ENCODE measurements at regions not wholly inside any gene's neighbourhood (a gene's known extent, or its start where the extent isn't known, plus 50 kb on each side); places are given as distances from the start of the nearest gene placed in this dataset.

- Mint-ChIP-seq H3K27me3 (ENCODE audit: low read depth) (no peaks in the 10 kb centered on the region), H3K36me3 (ENCODE audit: insufficient read depth in 1 of 3, low read depth in 3 of 3) (no peaks in the 10 kb centered on the region), H3K27ac (no peak overlapping the region), H3K9me3 (no peaks in the 10 kb centered on the region), H3K4me3 (no peak overlapping the region), H3K4me1 (peaks cover 0 to 7% of the 10 kb centered on the region in 2 experiments; a peak in 3 of 4 replicates)
- TF ChIP-seq, protein P1, sequence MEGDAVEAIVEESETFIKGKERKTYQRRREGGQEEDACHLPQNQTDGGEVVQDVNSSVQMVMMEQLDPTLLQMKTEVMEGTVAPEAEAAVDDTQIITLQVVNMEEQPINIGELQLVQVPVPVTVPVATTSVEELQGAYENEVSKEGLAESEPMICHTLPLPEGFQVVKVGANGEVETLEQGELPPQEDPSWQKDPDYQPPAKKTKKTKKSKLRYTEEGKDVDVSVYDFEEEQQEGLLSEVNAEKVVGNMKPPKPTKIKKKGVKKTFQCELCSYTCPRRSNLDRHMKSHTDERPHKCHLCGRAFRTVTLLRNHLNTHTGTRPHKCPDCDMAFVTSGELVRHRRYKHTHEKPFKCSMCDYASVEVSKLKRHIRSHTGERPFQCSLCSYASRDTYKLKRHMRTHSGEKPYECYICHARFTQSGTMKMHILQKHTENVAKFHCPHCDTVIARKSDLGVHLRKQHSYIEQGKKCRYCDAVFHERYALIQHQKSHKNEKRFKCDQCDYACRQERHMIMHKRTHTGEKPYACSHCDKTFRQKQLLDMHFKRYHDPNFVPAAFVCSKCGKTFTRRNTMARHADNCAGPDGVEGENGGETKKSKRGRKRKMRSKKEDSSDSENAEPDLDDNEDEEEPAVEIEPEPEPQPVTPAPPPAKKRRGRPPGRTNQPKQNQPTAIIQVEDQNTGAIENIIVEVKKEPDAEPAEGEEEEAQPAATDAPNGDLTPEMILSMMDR (conservative IDR thresholded peaks at IDR 0.05), result no peak
- H3K4ac ChIP-seq (ENCODE audit: low read depth, low read length), result no peak overlapping the region
- no peak overlapping the region for H2BK20ac ChIP-seq (ENCODE audit: low read depth, low read length, poor library complexity, severe bottlenecking)
- no peak overlapping the region for H4K8ac ChIP-seq (replicated peaks; ENCODE audit: insufficient read length, low read depth, low read length)
- H2BK5ac ChIP-seq (ENCODE audit: insufficient read length, low read length), result no peak overlapping the region
- H3T11ph ChIP-seq (ENCODE audit: low read length), result no peak overlapping the region
- no peak overlapping the region for H2AK5ac ChIP-seq (ENCODE audit: insufficient read length, low read length)
- H4K5ac ChIP-seq (ENCODE audit: insufficient read length, low read depth, low read length), result no peak overlapping the region
- H2BK12ac ChIP-seq (ENCODE audit: insufficient read length, low read depth, low read length), result no peak overlapping the region
- H4K20me1 ChIP-seq (ENCODE audit: control insufficient read depth, insufficient read depth, insufficient read length), result no peaks in the 10 kb centered on the region
- no peak overlapping the region for H4K91ac ChIP-seq (ENCODE audit: insufficient read length, low read depth, low read length)
- H3K79me1 ChIP-seq (ENCODE audit: insufficient read depth, low read depth, low read length, poor library complexity, severe bottlenecking), result no peaks in the 10 kb centered on the region
- no peak overlapping the region for H3K56ac ChIP-seq (ENCODE audit: insufficient read length, low read depth, low read length)
- no CpG with 5 or more reads among the region's 10 CpGs for WGBS (ENCODE audit: extremely low coverage, insufficient read length, low lambda C conversion rate)
- no peaks in the 10 kb centered on the region for H3K9me3 ChIP-seq (ENCODE audit: control insufficient read depth, low read depth, low read length)
- H2BK15ac ChIP-seq (ENCODE audit: low read depth, low read length), result no peak overlapping the region
- H3K9ac ChIP-seq (ENCODE audit: extremely low read depth, insufficient read length, low read length), result no peak overlapping the region
- no peak overlapping the region for H3K14ac ChIP-seq (ENCODE audit: insufficient read depth, low read length)
- H2AFZ ChIP-seq (ENCODE audit: low read length), result no peak overlapping the region
- no peak for DNase-seq
- H3K27ac ChIP-seq (ENCODE audit: insufficient read length, low read depth, low read length), result no peak overlapping the region
- H3K23me2 ChIP-seq (ENCODE audit: insufficient read length, low read depth, low read length, poor library complexity, severe bottlenecking), result no peaks in the 10 kb centered on the region
- H3K23ac ChIP-seq (ENCODE audit: insufficient read length, low read depth, low read length), result no peak overlapping the region
- H3K18ac ChIP-seq (ENCODE audit: insufficient read length, low read depth, low read length), result no peak overlapping the region
- no peaks in the 10 kb centered on the region; the same call in 1 of the 2 replicates for H3K4me1 ChIP-seq (ENCODE audit: insufficient read depth, low read length)
- no peak overlapping the region for H2BK120ac ChIP-seq (ENCODE audit: low read depth, low read length, poor library complexity, severe bottlenecking)
- H3K4me2 ChIP-seq (ENCODE audit: insufficient read depth, insufficient read length, low read length), result no peak overlapping the region
- no peaks in the 10 kb centered on the region for H3K79me2 ChIP-seq (ENCODE audit: insufficient read depth, low read length)
- no peaks in the 10 kb centered on the region for H3K27me3 ChIP-seq (ENCODE audit: insufficient read depth, low read length)
Measured at GRCh38 chr9:81472701-81473100, 216.6 kb downstream of the TLE1 start.

Data from H9 (cell line).